Esophagus muscularis mucosa (tissue), 4 donors: ENCODE measurements at regions not wholly inside any gene's neighbourhood (a gene's known extent, or its start where the extent isn't known, plus 50 kb on each side); places are given as distances from the start of the nearest gene placed in this dataset.

Source experiments
- DNase-seq: peaks from one replicate; pipeline ENCODE4 v3.0.0-alpha.2; 2017; ENCODE audit errors: extremely low spot score
- H3K27ac ChIP-seq, 4 donors: fragments of 200-600 bp; sonication (generic); replicated peaks in 1 of 4; 1 replicate in 3 of 4; 2 replicates in 1 of 4; pipeline ENCODE4 v1.5.1; 2016 to 2019; ENCODE audit warnings: mild to moderate bottlenecking in 1 of 4
- H3K27me3 ChIP-seq, 4 donors: fragments of 200-600 bp; sonication (generic); one replicate each; pipeline versions ENCODE4 v1.5.1 to v1.6.0; 2016 to 2019
- H3K36me3 ChIP-seq, 4 donors: fragments of 200-600 bp; sonication (generic); one replicate each; pipeline ENCODE4 v1.5.1; 2016 to 2019
- H3K4me1 ChIP-seq, 4 donors: fragments of 200-600 bp; sonication (generic); one replicate each; pipeline ENCODE4 v1.5.1; 2016 to 2019
- H3K4me3 ChIP-seq, 4 donors: fragments of 200-600 bp; sonication (generic); 1 replicate in 2 of 4; 2 replicates in 2 of 4; pipeline ENCODE4 v1.5.1; 2016 to 2019; ENCODE audit warnings: mild to moderate bottlenecking in 4 of 4, moderate library complexity in 1 of 4
- H3K9me3 ChIP-seq, 4 donors: fragments of 200-600 bp; sonication (generic); 1 replicate in 3 of 4; 2 replicates in 1 of 4; pipeline ENCODE4 v1.5.1; 2016 to 2019
- CTCF ChIP-seq, 3 experiments: fragments of 200-600 bp in 2 of 3; fragments of 450-650 bp in 1 of 3; sonication (generic) in 2 of 3; IDR thresholded peaks; one replicate each; pipeline ENCODE4 v1.5.1; 2017 to 2019; ENCODE audit warnings: antibody characterized with exemption in 3 of 3, mild to moderate bottlenecking in 2 of 3, moderate library complexity in 1 of 3
- EP300 ChIP-seq: sonication (generic); formaldehyde crosslinking; IDR thresholded peaks from one replicate; pipeline ENCODE4 v1.6.1; 2017; ENCODE audit warnings: antibody characterized with exemption
- POLR2A ChIP-seq: fragments of 450-650 bp; IDR thresholded peaks from one replicate; pipeline ENCODE4 v1.6.1; 2017; ENCODE audit warnings: antibody characterized with exemption, moderate library complexity, mild to moderate bottlenecking, low read depth
- POLR2AphosphoS5 ChIP-seq, 2 donors: sonication (generic); formaldehyde crosslinking; IDR thresholded peaks; one replicate each; pipeline ENCODE4 v1.6.1; 2017; ENCODE audit warnings: antibody characterized with exemption in 2 of 2
- WGBS: methylation state at CpG from one replicate; pipeline ENCODE4 v1.1.5; 2018; 5-methylcytosine and 5-hydroxymethylcytosine counted together
- intact Hi-C: fragments of 100-400 bp; cut with DNase I; formaldehyde crosslinking; loops from one replicate; pipeline ENCODE4 v1.15.1; 2023

DNA sequence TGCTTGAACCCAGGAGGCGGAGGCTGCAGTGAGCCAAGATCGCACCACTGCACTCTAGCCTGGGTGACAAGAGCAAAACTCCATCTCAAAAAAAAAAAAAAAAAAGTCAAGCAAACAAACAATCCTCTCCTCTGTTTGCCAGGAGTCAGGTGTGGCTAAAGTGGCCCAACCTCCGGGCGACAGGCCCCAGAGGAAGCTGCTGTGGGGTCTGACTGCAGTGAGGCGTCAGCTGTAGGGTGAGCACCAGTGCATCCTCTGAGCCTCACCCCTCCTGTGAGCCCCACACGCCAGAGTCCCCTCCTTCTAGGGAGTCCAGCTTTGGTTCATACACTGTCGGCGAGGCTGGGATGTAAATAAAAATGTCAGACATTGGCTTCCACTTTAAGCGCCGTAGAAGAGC, 76.5 kb upstream of the HS6ST1 start:
- TF ChIP-seq CTCF (IDR thresholded peaks at IDR 0.05), result no peak
- TF ChIP-seq EP300, result no peak
- no peak for TF ChIP-seq POLR2A
- no peak for TF ChIP-seq POLR2AphosphoS5 (IDR thresholded peaks at IDR 0.05)
- no peak overlapping the region for H3K4me3 ChIP-seq
- no peaks in the 10 kb centered on the region for H3K4me1 ChIP-seq
- no peak overlapping the region for H3K27ac ChIP-seq
- WGBS, result 92% methylated on average over 10 of the region's 10 CpGs
- no peaks in the 10 kb centered on the region for H3K27me3 ChIP-seq
- no peak for DNase-seq
- no peaks in the 10 kb centered on the region for H3K36me3 ChIP-seq
- intact Hi-C loops, result no loop called here
- H3K9me3 ChIP-seq, result no peaks in the 10 kb centered on the region

- no peak overlapping the region for H3K27ac ChIP-seq
- TF ChIP-seq CTCF (IDR thresholded peaks at IDR 0.05), result no peak
- TF ChIP-seq POLR2A, result no peak
- TF ChIP-seq EP300, result no peak
- TF ChIP-seq POLR2AphosphoS5 (IDR thresholded peaks at IDR 0.05), result no peak
- no peaks in the 10 kb centered on the region for H3K27me3 ChIP-seq
- intact Hi-C loops, result no loop called here
- H3K4me1 ChIP-seq, result no peaks in the 10 kb centered on the region
- no peaks in the 10 kb centered on the region for H3K9me3 ChIP-seq
- 87% methylated on average over 15 of the region's 15 CpGs for WGBS
- no peaks in the 10 kb centered on the region for H3K36me3 ChIP-seq
- DNase-seq, result no peak
- H3K4me3 ChIP-seq, result no peak overlapping the region
Observed at GRCh38 chr2:128395640-128396499, 77.2 kb upstream of the HS6ST1 start.

DNA sequence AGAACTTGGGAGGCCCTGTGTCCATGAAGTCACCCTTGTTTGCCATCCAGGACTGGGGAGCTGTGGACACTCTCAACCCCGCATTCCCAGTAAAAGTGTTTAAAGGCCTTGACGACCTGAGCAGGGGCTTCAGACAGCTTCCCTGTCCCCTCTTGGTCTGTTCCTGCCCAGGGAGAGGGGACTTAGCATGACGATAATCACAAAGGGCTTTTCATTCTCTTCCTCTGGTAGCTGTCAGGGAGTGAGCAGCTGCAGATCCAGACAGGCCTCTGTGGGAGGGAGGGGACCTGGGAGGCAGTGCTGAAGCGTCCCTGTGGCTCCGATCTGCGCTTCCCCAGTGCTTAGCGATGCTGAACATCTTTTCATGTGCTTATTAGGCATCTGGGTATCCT, 77.8 kb upstream of the HS6ST1 start:
- Histone ChIP-seq H3K4me1 (no peaks in the 10 kb centered on the region), H3K9me3 (no peaks in the 10 kb centered on the region), H3K27ac (no peak overlapping the region), H3K27me3 (no peaks in the 10 kb centered on the region), H3K4me3 (no peak overlapping the region), H3K36me3 (no peaks in the 10 kb centered on the region)
- no peak for DNase-seq
- intact Hi-C loops, result no loop called here
- TF ChIP-seq POLR2AphosphoS5 (IDR thresholded peaks at IDR 0.05) (no peak), POLR2A (no peak), EP300 (no peak), CTCF (IDR thresholded peaks at IDR 0.05) (no peak)
- WGBS, result 78% methylated on average over 5 of the region's 7 CpGs

DNA sequence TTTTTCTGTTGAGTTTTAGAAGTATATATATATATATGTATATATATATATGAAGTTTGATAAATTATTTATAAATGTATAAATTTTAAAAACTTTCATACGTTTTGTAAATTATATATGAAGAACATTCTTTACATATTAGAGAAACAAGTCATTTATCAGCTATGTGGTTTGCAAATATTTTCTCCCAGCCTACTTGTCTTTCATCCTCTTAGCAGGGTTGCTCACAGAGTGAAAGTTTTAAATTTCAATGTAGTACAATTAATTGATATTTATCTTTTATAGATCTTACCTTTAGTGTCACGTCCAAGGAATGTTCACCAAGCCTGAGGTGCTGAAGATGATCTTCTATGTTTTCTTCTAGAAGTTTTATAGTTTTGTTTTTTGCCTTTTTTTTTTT, 78.3 kb upstream of the HS6ST1 start:
- no peaks in the 10 kb centered on the region for H3K9me3 ChIP-seq
- intact Hi-C loops, result no loop called here
- H3K36me3 ChIP-seq, result no peaks in the 10 kb centered on the region
- DNase-seq, result no peak
- no peaks in the 10 kb centered on the region for H3K4me1 ChIP-seq
- no peaks in the 10 kb centered on the region for H3K27me3 ChIP-seq
- no peak overlapping the region for H3K4me3 ChIP-seq
- TF ChIP-seq POLR2AphosphoS5 (IDR thresholded peaks at IDR 0.05), result no peak
- TF ChIP-seq POLR2A, result no peak
- TF ChIP-seq CTCF (IDR thresholded peaks at IDR 0.05), result no peak
- no peak for TF ChIP-seq EP300
- no peak overlapping the region for H3K27ac ChIP-seq
- 80% methylated on average over 2 of the region's 2 CpGs for WGBS

DNA sequence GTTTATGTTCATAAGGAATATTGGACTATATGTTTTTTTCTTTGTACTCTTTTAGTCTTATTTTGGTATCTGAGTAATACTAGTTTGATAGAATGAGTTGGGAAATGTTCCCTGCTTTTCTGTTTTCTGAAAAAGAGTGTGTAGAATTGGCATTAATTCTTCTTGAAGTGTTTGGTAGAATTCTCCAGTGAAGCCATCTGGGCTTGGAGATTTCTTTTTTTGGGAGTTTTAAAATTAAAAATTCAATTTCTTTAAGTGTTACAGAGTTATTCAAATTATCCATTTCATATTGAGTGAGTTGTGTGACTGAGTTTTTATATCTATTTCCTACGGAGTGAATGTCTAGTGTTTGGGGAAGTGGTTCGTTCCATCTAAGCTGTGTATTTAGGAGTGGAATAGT, 80.6 kb upstream of the HS6ST1 start:
- intact Hi-C loops, result no loop called here
- 67% methylated on average over 2 of the region's 2 CpGs for WGBS
- Histone ChIP-seq H3K9me3 (no peaks in the 10 kb centered on the region), H3K27ac (no peak overlapping the region), H3K27me3 (no peaks in the 10 kb centered on the region), H3K4me3 (no peak overlapping the region), H3K36me3 (no peaks in the 10 kb centered on the region), H3K4me1 (no peaks in the 10 kb centered on the region)
- no peak for TF ChIP-seq POLR2AphosphoS5 (IDR thresholded peaks at IDR 0.05)
- no peak for TF ChIP-seq POLR2A
- TF ChIP-seq EP300, result no peak
- no peak for TF ChIP-seq CTCF (IDR thresholded peaks at IDR 0.05)
- no peak for DNase-seq
